A172 (cell line): ENCODE measurements at regions not wholly inside any gene's neighbourhood (a gene's known extent, or its start where the extent isn't known, plus 50 kb on each side); places are given as distances from the start of the nearest gene placed in this dataset.
A peak's percentile ranks its signal among the peaks of the same experiment; 100 is the strongest.

Source experiments
- DNase-seq: peaks from one replicate; pipeline ENCODE4 v3.0.0-alpha.2; 2015; ENCODE audit warnings: low spot score

DNA sequence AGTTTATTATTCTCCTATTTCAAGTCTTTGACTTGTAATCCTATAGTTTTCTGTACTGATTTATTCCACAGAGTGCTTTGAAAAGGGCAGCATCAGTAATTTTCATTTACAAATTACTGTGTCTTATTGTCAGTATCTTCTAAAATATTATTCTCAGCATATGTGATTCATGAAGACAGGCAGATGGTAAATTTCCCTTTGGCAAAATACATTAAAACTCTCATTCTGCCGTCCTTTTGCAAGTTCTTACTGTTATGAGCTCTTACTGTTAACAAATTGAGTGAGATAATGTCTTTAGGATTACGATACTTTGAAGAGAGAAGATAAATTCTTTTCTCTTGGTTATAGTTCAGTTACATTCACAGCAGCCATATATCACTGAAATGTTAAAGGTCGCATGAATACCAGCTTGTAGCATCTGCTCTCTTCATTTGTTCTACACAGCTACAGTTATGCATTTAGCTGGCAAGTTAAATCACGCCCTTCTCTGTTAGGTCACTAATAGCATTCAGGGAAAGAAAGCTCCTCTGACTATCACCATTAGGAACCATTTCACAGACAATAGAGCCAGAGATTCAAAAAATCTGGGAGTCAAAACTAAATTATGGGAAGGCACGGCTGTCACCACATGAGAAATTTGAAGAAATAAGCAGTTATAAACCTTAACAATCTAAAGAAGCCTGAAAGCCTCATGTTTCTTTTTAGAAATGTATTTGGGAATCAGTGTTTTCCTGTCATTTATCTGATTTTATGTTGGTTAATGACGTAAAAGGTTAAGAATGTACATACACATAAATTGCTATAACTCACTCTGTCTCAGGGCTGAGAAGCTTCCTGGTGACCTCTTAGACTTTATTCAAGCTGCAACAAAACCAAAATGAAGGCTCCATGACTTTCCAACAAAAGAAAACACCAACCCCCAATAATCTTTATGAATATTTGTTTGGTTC, 109.6 kb upstream of the SP4 start:
- DNase-seq = peak; percentile 60

DNA sequence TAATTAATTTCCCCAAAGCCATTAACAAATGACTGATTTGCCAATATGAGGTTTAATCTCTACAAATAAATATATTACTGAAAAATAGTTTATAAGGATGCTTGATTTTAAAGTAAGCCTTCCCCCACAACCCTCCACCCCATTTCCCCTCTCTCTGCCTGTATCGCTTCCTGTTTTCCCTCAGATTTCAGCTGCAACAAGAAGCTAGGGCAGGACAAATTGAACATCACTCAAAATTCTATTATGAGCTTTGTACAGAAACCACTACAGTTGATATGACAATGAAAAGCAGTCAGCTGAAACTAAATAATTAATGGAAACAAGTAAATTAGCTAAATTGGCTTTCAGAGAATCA, 109.0 kb upstream of the SP4 start:
- no peak for DNase-seq

DNA sequence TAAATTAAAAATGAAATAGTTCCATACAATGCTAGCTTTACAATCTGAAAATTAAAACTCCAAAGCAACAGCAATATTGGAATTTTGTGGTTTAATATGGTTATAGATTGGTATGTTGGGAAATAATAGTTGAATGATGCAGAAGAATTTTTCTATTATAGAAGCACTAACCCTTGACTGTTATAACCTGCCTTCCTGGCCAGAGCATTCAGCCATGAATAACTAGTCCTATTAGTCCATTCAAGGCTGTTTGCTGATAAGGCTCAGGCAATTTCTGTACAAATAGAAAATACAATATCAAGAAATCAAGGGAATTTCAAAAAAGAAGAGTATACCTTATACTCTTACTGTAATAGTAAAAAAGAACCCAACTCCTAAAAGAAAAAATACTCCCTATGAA, 101.6 kb upstream of the SP4 start:
- no peak for DNase-seq

DNA sequence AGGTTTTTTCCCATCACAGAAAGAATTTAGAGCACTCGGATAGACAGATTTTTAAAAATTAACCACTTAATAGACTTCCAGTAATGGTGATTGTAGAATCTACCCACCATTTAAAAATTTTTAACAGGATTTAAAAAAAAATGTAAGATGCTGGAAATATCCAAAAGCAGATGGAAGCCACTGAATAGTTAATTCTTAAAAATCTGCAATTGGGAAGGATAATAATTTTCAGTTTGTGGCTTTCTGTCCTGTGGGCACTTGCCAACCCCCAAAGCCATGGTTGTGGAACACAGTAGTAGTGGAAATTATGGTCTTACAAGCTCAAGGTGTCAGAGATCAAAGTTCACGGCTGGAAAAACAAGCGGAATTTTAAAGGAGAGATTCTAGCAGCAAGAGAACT, 101.0 kb upstream of the SP4 start:
- no peak for DNase-seq

DNA sequence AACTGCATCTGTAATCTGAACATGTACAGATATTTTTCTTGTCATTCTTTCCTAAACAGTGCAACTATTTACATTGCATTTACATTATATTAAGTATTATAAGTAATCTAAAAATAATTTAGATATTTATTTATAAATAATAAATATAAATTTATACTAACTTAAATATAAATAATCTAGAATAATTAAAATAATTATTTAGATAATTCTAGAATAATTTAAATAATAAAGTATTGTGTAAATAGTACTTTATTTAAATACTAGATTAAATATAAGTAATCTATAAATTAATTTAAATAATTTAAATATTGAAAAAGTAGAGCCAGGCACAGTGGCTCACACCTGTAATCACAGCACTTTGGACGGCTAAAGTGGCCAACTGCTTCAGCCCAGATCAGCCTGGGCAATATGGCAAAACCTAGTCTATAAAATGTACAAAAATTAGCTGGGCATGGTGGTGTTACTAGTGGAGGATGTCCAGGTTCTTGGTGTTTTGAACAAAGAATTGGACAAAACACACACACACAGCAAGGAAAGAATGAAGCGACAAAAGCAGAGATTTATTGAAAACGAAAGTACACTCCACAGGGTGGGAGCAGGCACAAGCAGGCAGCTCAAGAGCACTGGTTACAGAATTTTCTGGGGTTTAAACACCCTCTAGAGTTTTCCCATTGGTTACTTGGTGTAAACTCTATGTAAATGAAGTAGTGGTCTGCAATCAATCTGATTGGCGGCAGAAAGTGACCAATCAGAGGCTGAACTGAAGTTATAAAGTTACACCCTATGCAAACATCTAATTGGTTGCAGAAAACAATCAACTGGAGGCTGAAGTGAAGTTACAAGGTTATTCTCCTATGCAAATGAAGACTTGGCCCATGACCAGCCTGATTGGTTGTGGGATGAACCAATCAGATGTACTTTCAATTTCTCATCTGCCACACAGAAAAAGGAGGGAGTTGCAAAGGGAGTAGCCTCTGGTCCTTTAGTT, 100.2 kb upstream of the SP4 start:
- DNase-seq = peak; percentile 39

DNA sequence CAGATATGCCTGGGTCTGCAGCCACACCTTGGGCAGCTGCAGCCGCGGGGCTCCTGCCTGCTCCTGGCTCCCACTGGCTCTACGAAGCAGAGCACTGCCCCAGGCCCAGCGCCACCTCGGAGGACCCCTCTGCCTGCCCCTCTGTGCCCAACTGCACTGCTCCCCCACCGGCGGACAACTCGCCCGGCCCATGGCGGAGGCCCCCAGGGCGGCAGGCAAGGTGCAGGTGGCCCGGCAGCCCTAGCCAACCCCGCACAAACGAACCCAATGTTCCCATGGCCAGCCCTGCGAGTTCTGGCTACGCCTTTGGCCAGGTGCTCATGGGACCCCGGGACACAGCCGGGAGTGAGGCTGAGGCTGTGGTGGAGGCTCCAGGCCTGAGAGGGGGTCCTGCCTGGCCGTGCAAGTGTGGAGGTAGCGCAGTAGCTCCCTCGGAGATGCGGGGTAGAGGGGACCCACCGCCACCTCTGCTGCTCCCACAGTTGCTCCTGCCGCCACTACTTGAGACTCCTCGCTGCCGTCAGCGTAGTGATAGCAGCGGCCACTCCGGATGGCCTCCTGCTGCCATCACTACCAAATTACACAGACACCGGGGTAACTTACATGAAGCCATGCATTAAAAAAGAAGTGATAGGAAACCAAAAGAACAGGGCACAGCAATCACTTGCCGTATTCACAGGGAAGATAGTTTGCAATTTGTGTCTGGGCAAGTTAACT, 97.3 kb upstream of the SP4 start:
- DNase-seq = no peak

DNA sequence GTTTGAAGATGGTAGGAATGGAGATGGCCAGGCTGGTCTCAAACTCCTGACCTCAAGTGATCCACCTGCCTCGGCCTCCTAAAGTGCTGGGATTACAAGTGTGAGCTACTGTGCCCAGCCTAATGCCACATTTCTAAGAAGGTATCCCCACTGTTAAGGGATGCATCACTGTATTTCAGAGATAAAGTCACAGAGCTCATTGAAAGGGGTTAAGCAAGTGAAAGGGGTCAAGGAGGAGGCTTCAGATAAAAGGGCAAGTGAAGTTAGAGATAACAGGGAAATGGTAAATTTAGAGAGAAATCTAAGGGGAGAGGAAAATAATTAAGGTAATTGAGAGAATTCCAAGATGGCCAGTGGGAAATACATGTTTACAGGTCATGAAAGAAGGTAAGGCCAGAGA, 93.0 kb upstream of the SP4 start:
- no peak for DNase-seq

DNA sequence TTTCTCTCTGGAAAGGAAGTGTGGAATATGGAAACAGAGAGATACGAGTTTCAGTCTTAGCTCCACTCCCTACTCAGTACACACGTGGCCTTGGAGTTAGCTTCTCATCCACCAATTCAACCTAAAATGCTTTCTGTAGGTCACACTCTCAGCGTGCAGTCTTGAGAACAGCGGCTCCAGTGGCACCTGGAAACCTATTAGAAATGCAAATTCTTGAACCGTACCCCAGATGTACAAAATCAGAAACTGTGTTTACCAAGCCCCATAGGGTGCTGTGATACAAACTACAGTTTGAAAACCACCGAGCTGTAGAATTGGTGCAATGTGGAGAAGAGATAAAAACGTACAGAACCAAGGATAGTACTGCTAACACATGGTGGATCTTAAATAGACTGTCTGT, 91.1 kb upstream of the SP4 start:
- DNase-seq = no peak

DNA sequence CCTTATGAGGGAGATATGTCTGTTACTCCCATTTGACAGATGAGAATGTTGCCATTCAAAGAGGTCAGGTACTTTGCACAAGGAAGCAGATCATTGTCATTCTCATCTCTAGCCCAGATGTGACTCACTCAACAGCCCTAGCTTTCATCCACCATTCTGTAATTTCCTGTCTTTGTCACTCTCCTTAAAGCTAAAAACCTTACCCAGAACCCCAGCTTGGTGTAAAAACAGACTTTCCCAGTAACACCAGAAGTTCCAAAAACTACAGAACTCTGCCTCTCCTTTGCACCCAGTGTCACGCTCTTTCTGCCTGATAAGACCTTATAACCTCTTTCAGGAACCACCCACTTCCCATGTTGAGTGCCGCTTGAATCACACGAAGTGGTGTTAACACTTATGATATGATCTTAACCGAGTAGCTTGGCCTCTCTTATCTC, 89.1 kb upstream of the SP4 start:
- no peak for DNase-seq

DNA sequence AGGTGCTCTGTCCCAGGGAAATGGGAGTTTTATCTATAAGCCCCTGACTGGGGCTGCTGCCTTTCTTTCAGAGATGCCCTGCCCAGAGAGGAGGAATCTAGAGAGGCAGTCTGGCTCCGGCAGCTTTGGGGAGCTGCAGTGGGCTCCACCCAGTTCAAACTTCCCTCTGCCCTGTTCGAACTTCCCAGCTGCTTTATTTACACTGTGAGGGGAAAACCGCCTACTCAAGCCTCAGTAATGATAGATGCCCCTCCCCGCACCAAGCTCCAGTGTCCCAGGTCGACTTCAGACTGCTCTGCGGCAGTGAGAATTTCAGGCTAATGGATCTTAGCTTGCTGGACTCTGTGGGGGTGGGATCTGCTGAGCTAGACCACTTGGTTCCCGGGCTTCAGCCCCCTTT, 83.0 kb upstream of the SP4 start:
- peak; percentile 53 for DNase-seq

DNA sequence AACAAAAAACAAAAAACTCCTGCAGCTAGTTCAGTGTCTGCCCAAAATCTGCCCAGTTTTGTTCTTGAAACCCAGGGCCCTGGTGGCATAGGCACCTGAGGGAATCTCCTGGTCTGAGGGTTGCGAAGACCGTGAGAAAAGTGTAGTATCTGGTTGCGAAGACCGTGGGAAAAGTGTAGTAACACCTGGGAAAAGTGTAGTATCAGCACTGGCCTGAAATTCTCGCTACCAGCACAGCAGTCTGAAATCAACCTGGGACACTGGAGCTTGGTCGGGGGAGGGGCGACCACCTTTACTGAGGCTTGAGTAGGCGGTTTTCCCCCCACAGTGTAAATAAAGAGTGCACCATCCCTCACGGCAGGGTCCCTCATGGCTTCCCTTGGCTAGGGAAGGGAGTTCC, 82.5 kb upstream of the SP4 start:
- DNase-seq = no peak

DNA sequence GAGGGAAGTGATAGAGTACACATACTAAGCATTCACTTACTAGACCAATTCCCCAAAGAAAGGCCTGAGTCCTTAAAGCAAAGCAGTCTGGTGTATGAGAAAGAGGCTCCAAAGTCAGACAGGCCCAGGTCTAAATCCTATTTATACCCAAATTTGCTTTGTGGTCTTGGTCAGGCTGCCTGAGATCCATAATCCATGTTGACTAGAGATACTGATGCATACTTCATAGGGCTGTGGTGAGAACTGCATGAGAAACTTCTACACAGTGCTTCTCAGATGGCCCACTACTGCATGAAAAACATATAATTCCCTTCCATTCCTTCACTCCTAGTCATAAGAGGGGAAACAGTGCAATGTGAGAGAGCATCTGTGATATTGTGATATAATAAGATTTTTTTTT, 81.6 kb upstream of the SP4 start:
- DNase-seq = no peak

DNA sequence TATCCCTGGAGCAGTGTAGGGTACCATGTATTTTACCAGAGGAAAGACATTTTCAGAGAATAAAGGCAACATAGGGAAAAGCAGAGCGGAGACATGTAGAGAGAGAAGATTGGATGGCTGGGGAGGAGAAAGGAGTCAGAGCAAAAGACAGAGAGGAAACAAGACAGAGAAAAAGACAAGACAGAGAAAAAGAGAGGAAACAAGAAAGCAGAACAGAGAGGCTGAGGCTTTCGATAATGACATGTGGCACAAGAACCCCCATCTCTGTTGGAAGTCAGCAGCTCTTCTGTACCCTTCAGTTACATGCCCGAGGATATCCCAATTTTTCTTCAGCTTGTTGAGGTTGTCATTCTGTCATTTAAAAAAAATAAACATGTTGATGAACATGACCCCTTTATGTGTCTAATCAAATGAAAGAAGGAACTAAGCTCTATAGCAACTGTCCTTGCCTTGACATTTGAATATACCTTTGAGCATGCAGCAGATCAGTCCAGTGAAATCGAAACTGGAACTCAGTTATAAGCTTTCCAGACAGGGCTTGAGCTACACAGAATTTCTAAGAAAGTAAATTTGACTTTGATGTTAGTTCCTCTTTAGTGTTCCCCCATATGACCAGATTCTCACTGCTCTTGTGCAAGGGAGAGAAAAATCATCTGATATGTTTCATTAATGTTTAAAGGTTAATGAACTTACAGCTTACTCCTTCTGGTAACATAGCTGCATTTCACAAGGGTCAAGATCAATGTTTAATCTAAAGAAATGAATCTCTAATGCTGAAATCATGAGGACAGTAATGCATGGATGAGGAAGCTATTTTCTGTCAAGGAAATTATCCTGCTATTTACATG, 75.1 kb upstream of the SP4 start:
- no peak for DNase-seq

DNA sequence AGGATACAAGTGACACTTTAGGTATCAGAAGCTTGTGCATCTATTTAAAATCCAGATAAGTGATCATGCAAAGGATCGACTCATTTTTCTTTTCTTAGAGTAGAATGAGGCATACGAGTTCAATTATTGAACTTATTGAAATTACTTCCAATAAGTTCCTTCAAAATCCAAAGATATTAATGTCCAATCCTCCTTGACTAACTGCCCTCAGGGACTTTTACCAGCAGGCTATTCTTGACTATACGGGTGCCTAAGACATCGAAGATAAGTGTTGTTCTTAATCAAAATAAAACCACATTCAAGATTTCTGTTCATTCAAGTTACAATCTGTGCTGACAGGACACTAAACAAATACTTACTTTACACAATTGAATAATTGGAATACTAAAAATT, 74.5 kb upstream of the SP4 start:
- no peak for DNase-seq

DNA sequence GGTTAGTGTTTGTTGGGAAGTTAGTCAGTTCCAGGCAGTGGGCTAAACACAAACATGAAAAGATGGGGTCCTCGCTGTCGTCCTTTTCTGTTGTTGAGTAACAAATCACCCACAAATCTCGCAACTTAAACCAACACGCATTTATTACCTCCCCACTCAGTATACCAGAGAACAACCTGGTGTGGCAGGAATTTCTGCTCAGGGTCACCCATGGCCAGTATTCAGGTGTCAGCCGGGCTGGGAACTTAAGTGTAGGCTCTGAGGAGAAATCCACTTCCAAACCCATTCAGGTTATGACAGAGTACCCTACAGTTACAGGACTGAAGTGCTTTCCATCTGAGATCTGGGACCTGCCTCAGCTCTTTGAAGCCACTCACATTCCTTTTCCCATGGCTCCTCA, 73.6 kb upstream of the SP4 start:
- DNase-seq = no peak

DNA sequence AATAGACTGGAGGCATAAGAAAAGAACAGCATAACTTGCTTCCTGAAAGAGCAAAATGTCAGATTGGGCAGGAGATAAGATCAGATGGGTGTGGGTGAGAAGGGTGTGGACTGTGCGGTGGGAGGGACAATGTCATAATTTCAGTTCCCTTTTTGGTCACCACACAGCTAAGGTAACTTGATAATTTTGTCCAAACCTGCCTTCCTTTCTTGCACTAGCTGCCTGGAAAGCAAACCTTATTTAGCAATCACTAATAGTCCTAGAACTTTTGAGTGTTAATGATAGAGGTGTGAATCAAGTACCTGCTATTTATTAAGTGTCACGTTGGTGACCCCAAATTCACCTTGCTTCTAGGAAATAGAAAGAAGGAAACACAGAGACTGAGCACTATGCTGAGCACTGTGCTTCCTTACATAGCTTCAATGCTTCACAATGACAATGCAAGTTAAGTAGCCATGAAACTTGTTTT, 72.4 kb upstream of the SP4 start:
- no peak for DNase-seq

DNA sequence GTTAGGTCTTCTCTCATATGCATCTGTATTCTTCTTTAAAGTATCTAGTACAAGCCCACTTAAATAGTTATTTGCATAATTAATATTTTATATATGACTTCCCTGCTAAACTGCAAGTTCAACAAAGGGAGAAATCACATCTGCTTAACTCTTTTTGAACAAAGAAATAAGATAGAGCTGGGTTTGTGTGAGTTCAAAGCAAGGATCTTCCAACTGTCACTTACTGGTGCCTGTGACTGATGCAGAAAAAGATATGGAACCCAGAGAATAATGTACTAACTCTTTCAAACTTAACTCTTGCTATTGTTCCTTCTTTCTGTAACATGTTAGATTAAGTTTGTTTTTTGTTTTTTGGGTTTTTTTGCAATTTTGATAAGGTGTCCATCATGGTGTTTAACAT, 71.3 kb upstream of the SP4 start:
- no peak for DNase-seq

DNA sequence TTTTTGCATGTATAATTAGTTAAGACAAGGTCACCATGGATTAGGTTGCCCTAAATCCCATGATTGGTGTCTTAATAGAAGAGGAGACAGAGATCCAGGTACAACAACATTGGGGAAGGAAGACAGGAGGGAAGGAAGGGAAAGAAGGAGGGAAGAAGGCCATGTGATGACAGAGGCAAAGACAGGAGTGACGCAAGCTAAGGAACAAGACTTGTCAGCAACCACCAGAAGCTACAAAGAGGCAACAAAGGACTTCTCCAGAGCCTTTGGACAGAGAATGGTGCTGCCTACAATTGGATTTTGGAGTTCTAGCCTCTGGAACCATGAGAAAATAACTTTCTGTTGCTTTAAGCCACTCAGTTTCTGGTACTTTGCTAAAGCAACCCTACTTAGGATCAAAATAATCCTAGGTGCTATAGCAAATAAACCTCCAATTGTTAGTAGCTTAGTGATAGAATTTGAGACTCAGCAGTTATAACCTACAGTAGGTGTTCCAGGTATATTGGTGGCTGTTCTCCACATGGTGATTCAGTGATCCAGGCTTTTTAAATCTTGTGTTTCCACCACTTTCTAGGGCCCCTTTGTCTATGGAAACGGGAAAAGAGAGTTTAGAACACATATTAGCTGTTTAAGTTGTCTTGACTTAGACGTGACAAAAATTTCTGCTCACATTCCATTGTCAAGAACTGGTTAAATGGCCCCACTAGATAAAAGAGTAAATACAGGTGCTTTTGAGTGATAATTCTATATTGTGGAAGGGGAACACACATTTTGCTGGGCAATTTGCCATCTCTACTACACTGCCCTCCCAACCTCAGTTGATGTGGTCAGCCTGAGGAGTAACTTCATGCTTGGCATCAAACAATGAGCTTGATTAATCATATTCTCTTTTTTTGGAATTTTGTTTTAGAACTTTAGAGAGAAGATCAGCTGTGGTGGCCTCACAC, 70.5 kb upstream of the SP4 start:
- no peak for DNase-seq

DNA sequence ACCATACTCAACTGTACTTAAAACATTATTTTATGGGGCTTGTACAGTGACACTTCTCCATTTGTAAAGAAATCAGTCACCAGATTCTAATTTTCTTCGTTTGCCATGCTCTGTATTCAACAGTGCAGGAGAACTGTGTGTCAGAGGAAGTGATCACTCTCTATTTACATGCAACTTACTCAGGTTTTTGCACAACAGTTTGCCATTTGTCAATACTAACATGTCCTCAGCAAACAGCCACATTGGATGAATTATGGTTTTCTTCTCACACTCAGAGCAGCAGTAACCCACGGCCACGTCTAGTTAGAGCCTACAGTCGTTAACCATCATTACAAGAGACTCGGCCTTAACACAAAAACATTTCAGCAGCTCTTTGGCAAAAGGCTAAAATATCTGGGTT, 69.2 kb upstream of the SP4 start:
- DNase-seq = no peak

DNA sequence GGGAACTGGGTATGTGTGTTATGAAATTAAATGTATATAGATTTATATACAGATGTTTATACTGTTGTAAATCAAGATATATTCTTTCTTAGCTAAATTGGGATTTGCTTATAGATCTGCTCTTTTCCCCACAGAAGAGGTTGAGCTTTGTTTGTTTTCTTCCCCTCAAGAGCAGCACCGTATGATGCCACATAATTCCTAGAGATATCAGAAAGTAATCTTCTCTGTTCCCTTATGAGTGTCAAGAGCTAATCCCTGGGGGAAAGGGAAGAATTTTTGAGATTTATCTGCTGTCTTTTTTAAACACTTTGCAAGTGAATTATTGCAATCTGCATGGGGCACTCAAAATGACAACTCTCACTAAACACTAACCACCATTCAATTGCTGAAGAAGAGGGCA, 68.7 kb upstream of the SP4 start:
- DNase-seq = no peak
